Stimulated activated CD8-positive, alpha-beta memory T cell treated with anti-CD3 and anti-CD28 coated beads, Interleukin-7, amount 100 ng/mL, for 4 hours (primary cell): ENCODE measurements at regions not wholly inside any gene's neighbourhood (a gene's known extent, or its start where the extent isn't known, plus 50 kb on each side); places are given as distances from the start of the nearest gene placed in this dataset.
A peak's percentile ranks its signal among the peaks of the same experiment; 100 is the strongest.

Source experiments
- DNase-seq, 2 donors: peaks; one replicate each; pipeline ENCODE4 v3.0.0-alpha.2; 2020; ENCODE audit warnings: low read depth in 2 of 2

GRCh38 chr1:39085174-39085573 is 59.0 kb downstream of the NDUFS5 start:
- DNase-seq = no peak

DNA sequence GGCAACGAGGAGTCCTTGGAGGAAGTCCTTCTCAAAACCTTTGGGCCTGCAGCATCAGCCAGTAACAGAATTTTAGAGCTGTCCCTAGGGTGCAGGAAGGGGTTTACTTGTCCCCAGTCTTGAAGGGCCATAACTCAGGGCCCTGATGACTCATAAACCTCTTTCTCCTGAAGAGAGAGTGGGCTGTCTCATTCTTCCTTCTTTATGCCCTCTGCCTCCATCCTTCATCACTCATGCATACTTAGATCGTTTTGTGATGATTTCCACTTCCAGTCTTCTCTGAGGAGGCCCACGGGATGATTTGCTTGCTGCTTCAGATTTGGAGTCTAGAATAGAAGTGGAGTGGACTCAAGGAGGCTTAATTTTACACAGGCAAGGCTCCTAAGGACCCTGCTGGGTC is 60.2 kb downstream of the NDUFS5 start:
- DNase-seq = no peak

DNA sequence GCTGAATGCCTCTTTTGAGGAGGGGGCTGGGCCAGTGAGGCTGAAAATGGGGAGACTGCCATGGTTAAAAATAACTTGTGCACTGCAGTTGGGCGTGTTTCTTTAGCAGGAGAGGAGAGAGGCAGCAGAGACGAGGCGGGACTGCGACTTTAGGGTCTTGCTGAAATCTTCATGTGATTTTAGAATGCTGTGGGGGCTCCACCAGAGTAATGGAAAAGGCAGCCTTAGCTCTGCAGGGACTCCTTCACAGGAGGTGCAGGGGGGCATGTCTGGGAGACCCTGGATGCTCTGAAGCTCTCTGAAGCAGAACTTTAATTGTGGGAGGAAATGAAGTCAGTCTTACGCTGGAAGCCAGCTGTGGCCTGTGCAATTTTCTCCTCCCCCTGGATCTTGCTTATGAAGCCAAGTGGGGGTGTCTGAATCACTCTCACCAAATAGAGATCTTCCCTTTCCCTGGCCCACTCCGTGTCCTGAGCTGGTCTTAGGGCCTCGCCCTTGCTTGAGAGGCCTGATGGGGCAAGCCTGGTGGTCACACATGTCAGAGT is 60.8 kb downstream of the NDUFS5 start:
- no peak for DNase-seq

GRCh38 chr1:39087435-39087834 is 61.3 kb downstream of the NDUFS5 start:
- DNase-seq = no peak

DNA sequence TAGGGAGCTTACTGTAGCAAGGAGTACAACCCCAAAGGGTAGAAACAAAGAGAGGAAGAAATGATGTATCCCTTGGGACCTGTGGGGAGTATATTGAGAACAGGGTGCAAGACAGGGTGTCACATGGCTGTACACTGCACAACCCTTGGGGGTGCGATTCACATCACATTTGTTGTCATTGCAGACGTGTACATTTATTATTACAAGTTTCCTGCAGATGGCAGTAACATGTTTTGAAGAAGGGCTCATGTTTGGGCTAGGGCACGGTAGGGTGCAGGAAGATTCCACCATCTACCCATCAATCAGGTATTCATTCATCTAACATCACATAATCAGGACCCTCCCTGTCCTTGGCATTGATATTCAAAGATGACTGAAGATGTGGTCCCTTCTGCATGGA is 62.5 kb downstream of the NDUFS5 start:
- DNase-seq = no peak

DNA sequence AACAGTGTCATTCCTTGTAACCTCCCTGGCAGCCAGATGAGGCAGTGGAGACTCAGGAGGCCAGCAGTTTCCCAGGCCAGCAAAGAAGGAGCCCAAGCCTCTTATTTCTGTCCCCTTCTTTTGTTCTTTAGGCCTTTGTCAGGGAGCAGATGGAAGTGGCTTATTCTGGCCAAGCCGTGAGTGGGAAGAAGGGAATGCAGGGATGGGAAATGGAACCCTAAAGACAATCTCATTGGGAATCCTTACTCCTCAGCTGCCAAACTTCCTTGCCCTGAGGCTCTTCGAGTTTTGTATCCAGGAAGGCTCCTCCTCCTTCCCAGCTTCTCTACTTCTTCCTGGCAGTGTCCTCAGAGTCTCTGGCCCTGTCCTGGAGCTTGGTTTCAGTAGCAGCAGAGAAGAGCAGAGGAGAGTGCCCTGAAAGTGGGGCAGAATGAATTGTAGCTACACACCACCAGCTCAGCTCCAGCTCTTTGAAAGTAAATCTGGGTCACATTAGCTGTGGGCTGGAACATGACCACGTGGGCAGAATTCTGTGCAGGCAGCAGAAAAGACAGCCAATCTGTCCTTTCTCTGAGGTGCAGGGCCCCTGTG is 63.9 kb downstream of the NDUFS5 start:
- DNase-seq = no peak

DNA sequence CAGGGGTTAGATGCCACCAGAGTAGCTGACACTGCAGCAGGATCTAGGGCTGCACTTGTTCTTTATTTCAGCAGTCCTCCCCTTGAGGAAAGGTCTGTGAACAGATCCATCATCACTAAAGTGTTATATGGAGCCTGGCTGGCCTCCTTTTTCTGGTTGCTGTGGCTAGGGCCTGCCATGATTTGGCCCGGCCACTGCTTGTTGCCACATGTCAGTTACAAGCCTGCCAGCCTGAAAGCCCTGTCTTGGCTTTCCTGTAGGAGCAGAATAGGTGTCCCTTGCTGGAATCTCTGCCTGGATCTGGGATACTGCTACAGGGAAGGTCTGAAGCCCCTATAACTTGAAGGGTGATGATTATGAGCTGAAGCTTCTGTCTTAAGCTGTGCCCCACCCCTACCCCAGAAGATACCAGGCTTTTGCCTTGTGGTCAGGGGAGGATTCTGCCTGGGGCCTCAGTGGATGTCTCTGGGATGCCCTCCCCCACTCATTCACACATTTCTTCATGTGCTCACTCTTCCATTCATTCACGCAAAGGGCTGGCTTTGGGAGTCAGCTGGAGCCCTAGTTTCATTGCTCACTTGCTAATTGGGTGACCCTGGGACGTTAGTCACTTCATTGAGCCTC is 64.7 kb downstream of the NDUFS5 start:
- DNase-seq = no peak

- peak in 1 of 2 donors; percentile 31 for DNase-seq
Measured at GRCh38 chr1:39091845-39092645, 65.9 kb downstream of the NDUFS5 start.

GRCh38 chr1:39094685-39095084 is 68.5 kb downstream of the NDUFS5 start:
- DNase-seq = no peak

GRCh38 chr1:39098546-39099250 is 72.5 kb downstream of the NDUFS5 start:
- DNase-seq = peak; percentile 43 to 46

- no peak for DNase-seq
Measured at GRCh38 chr1:39102537-39103327, 76.6 kb downstream of the NDUFS5 start.

GRCh38 chr1:39103328-39104157 is 77.4 kb downstream of the NDUFS5 start:
- DNase-seq = no peak

- DNase-seq = no peak
Measured at GRCh38 chr1:39104158-39105060, 78.3 kb downstream of the NDUFS5 start.

GRCh38 chr1:39105061-39105840 is 79.1 kb downstream of the NDUFS5 start:
- DNase-seq = peak in 1 of 2 donors; percentile 58

DNA sequence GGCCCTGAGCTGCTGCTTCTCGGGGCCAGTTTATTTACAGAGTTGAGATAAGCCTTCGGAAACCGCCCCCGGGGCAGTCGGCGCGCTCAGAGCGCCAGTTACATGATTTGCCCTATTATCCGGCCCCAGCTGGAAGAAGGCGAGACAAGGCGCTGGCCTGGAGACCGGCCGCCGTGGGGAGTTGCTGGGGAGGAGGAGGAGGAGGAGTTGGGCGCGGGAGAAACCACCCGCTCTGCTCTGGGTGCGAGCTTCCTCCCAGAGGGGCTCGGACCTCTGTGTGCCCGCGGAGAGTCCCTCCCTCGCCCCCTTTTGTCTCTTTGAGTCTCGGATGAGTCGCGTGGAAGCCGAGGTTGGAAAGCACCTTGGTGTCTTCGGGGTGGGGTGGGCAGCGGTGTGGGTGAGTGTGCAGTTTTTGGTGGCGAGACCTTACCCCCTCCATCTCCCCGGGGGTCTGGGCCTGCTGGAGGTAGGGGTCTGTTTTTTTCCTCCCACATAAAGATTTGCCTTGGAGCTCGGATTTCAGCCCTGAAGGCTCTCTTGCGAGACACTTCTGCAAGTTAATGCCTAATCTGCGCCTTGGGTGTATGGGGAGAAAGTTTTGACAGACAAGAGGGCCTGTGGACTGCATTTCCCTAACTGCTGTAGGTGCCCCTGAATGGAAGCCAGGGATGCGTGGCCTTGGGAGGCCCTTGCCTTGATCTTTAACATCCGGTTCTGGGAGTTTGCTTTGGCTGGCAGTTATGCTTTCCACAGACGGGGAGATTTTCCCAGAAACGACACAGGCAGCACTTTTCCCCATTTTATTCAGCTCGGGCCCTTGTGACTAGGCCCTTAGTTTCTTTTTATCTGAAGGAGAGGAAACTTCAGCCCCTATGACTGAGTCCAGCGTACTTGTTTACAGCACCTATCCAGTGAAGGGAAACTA is 80.0 kb downstream of the NDUFS5 start:
- peak in 1 of 2 donors; percentile 53 for DNase-seq

GRCh38 chr1:39106801-39107327 is 80.7 kb downstream of the NDUFS5 start:
- no peak for DNase-seq
